ENCODE measurements at regions not wholly inside any gene's neighbourhood (a gene's known extent, or its start where the extent isn't known, plus 50 kb on each side); places are given as distances from the start of the nearest gene placed in this dataset.
"Not testable (repeated sequence)": the region's sequence is repeated elsewhere in the genome, so short reads cannot be mapped to it uniquely, and the experiment has no call there.

GRCh38 chrX:11010476-11010875 lies 100.7 kb upstream of the HCCS start:
- ChIA-PET CTCF (no interaction called here), POLR2A (no interaction called here)
- DNase-seq = no peak
- no CpG with 5 or more reads among the region's 1 CpG for WGBS (ENCODE audit: insufficient coverage)
- no peak overlapping the region for H3K4me3 ChIP-seq (ENCODE audit: control insufficient read depth in 1 of 7, extremely low read depth in 1 of 7, insufficient read depth in 4 of 7, low read depth in 2 of 7, low read length in 6 of 7)
- no peaks in the 10 kb centered on the region for H3K36me3 ChIP-seq (ENCODE audit: control insufficient read depth in 4 of 4, insufficient read depth in 4 of 4, low read length in 3 of 4)
- no peaks in the 10 kb centered on the region for H3K4me1 ChIP-seq (ENCODE audit: control extremely low read depth in 1 of 4, control insufficient read depth in 4 of 4, insufficient read depth in 4 of 4, low read length in 3 of 4)
- no peak overlapping the region for H3K27ac ChIP-seq (ENCODE audit: insufficient read depth in 1 of 2, low read depth in 1 of 2, low read length in 2 of 2, poor library complexity in 1 of 2, severe bottlenecking in 2 of 2)
- H3K9me3 ChIP-seq (ENCODE audit: control extremely low read depth in 1 of 5, control insufficient read depth in 4 of 5, insufficient read depth in 2 of 5, low read depth in 1 of 5, low read length in 4 of 5) = no peaks in the 10 kb centered on the region
- H3K27me3 ChIP-seq (replicated peaks in 2 of 5; ENCODE audit: control insufficient read depth in 4 of 5, insufficient read depth in 5 of 5, low read length in 4 of 5) = no peaks in the 10 kb centered on the region

- no peaks in the 10 kb centered on the region for H3K9me3 ChIP-seq (ENCODE audit: control extremely low read depth in 1 of 5, control insufficient read depth in 4 of 5, insufficient read depth in 2 of 5, low read depth in 1 of 5, low read length in 4 of 5)
- ChIA-PET CTCF (interaction anchor here (1.2 kb wide), 1 partner anchor 22 kb away, joined by 3 read pairs; no protein-coding TSS in a partner anchor), POLR2A (no interaction called here)
- WGBS (ENCODE audit: insufficient coverage) = 100% methylated on average over 1 of the region's 1 CpG
- H3K27ac ChIP-seq (ENCODE audit: insufficient read depth in 1 of 2, low read depth in 1 of 2, low read length in 2 of 2, poor library complexity in 1 of 2, severe bottlenecking in 2 of 2) = no peak overlapping the region
- DNase-seq = no peak
- H3K36me3 ChIP-seq (ENCODE audit: control insufficient read depth in 4 of 4, insufficient read depth in 4 of 4, low read length in 3 of 4) = no peaks in the 10 kb centered on the region
- no peaks in the 10 kb centered on the region for H3K27me3 ChIP-seq (replicated peaks in 2 of 5; ENCODE audit: control insufficient read depth in 4 of 5, insufficient read depth in 5 of 5, low read length in 4 of 5)
- H3K4me3 ChIP-seq (ENCODE audit: control insufficient read depth in 1 of 7, extremely low read depth in 1 of 7, insufficient read depth in 4 of 7, low read depth in 2 of 7, low read length in 6 of 7) = no peak overlapping the region
- no peaks in the 10 kb centered on the region for H3K4me1 ChIP-seq (ENCODE audit: control extremely low read depth in 1 of 4, control insufficient read depth in 4 of 4, insufficient read depth in 4 of 4, low read length in 3 of 4)
These were observed 94.4 kb upstream of the HCCS start for GRCh38 chrX:11016728-11017127.

- H3K36me3 ChIP-seq (ENCODE audit: control insufficient read depth in 4 of 4, insufficient read depth in 4 of 4, low read length in 3 of 4); H3K4me1 ChIP-seq (ENCODE audit: control extremely low read depth in 1 of 4, control insufficient read depth in 4 of 4, insufficient read depth in 4 of 4, low read length in 3 of 4); CTCF ChIA-PET; H3K4me3 ChIP-seq (ENCODE audit: control insufficient read depth in 1 of 7, extremely low read depth in 1 of 7, insufficient read depth in 4 of 7, low read depth in 2 of 7, low read length in 6 of 7); POLR2A ChIA-PET; DNase-seq; H3K9me3 ChIP-seq (ENCODE audit: control extremely low read depth in 1 of 5, control insufficient read depth in 4 of 5, insufficient read depth in 2 of 5, low read depth in 1 of 5, low read length in 4 of 5); H3K27me3 ChIP-seq (replicated peaks in 2 of 5; ENCODE audit: control insufficient read depth in 4 of 5, insufficient read depth in 5 of 5, low read length in 4 of 5); H3K27ac ChIP-seq (ENCODE audit: insufficient read depth in 1 of 2, low read depth in 1 of 2, low read length in 2 of 2, poor library complexity in 1 of 2, severe bottlenecking in 2 of 2): not testable (repeated sequence)
These were observed 88.5 kb upstream of the HCCS start for GRCh38 chrX:11022588-11022987.

- POLR2A ChIA-PET = no interaction called here
- H3K27ac ChIP-seq (ENCODE audit: insufficient read depth in 1 of 2, low read depth in 1 of 2, low read length in 2 of 2, poor library complexity in 1 of 2, severe bottlenecking in 2 of 2) = no peak overlapping the region
- H3K4me3 ChIP-seq (ENCODE audit: control insufficient read depth in 1 of 7, extremely low read depth in 1 of 7, insufficient read depth in 4 of 7, low read depth in 2 of 7, low read length in 6 of 7) = no peak overlapping the region
- no peak for DNase-seq
- no peaks in the 10 kb centered on the region for H3K27me3 ChIP-seq (replicated peaks in 2 of 5; ENCODE audit: control insufficient read depth in 4 of 5, insufficient read depth in 5 of 5, low read length in 4 of 5)
- H3K9me3 ChIP-seq (ENCODE audit: control extremely low read depth in 1 of 5, control insufficient read depth in 4 of 5, insufficient read depth in 2 of 5, low read depth in 1 of 5, low read length in 4 of 5) = no peaks in the 10 kb centered on the region
- no peaks in the 10 kb centered on the region for H3K36me3 ChIP-seq (ENCODE audit: control insufficient read depth in 4 of 4, insufficient read depth in 4 of 4, low read length in 3 of 4)
- no CpG with 5 or more reads among the region's 1 CpG for WGBS (ENCODE audit: insufficient coverage)
- CTCF ChIA-PET = no interaction called here
- H3K4me1 ChIP-seq (ENCODE audit: control extremely low read depth in 1 of 4, control insufficient read depth in 4 of 4, insufficient read depth in 4 of 4, low read length in 3 of 4) = no peaks in the 10 kb centered on the region
These were observed 71.2 kb upstream of the HCCS start for GRCh38 chrX:11039926-11040325.

GRCh38 chrX:11040405-11040804 lies 70.7 kb upstream of the HCCS start:
- CTCF ChIA-PET = no interaction called here
- Histone ChIP-seq H3K9me3 (ENCODE audit: control extremely low read depth in 1 of 5, control insufficient read depth in 4 of 5, insufficient read depth in 2 of 5, low read depth in 1 of 5, low read length in 4 of 5) (no peaks in the 10 kb centered on the region), H3K27me3 (replicated peaks in 2 of 5; ENCODE audit: control insufficient read depth in 4 of 5, insufficient read depth in 5 of 5, low read length in 4 of 5) (no peaks in the 10 kb centered on the region), H3K27ac (ENCODE audit: insufficient read depth in 1 of 2, low read depth in 1 of 2, low read length in 2 of 2, poor library complexity in 1 of 2, severe bottlenecking in 2 of 2) (no peak overlapping the region), H3K36me3 (ENCODE audit: control insufficient read depth in 4 of 4, insufficient read depth in 4 of 4, low read length in 3 of 4) (no peaks in the 10 kb centered on the region), H3K4me1 (ENCODE audit: control extremely low read depth in 1 of 4, control insufficient read depth in 4 of 4, insufficient read depth in 4 of 4, low read length in 3 of 4) (no peaks in the 10 kb centered on the region), H3K4me3 (ENCODE audit: control insufficient read depth in 1 of 7, extremely low read depth in 1 of 7, insufficient read depth in 4 of 7, low read depth in 2 of 7, low read length in 6 of 7) (no peak overlapping the region)
- 83% methylated on average over 1 of the region's 1 CpG for WGBS (ENCODE audit: insufficient coverage)
- DNase-seq = no peak
- POLR2A ChIA-PET = no interaction called here

GRCh38 chrX:11040996-11041395 lies 70.1 kb upstream of the HCCS start:
- 96% methylated on average over 2 of the region's 2 CpGs for WGBS (ENCODE audit: insufficient coverage)
- H3K9me3 ChIP-seq (ENCODE audit: control extremely low read depth in 1 of 5, control insufficient read depth in 4 of 5, insufficient read depth in 2 of 5, low read depth in 1 of 5, low read length in 4 of 5) = no peaks in the 10 kb centered on the region
- no peak overlapping the region for H3K27ac ChIP-seq (ENCODE audit: insufficient read depth in 1 of 2, low read depth in 1 of 2, low read length in 2 of 2, poor library complexity in 1 of 2, severe bottlenecking in 2 of 2)
- H3K36me3 ChIP-seq (ENCODE audit: control insufficient read depth in 4 of 4, insufficient read depth in 4 of 4, low read length in 3 of 4) = no peaks in the 10 kb centered on the region
- H3K4me3 ChIP-seq (ENCODE audit: control insufficient read depth in 1 of 7, extremely low read depth in 1 of 7, insufficient read depth in 4 of 7, low read depth in 2 of 7, low read length in 6 of 7) = no peak overlapping the region
- ChIA-PET CTCF (no interaction called here), POLR2A (no interaction called here)
- no peak for DNase-seq
- H3K27me3 ChIP-seq (replicated peaks in 2 of 5; ENCODE audit: control insufficient read depth in 4 of 5, insufficient read depth in 5 of 5, low read length in 4 of 5) = no peaks in the 10 kb centered on the region
- H3K4me1 ChIP-seq (ENCODE audit: control extremely low read depth in 1 of 4, control insufficient read depth in 4 of 4, insufficient read depth in 4 of 4, low read length in 3 of 4) = no peaks in the 10 kb centered on the region

GRCh38 chrX:11050013-11050412 lies 61.1 kb upstream of the HCCS start:
- H3K4me1 ChIP-seq (ENCODE audit: control extremely low read depth in 1 of 4, control insufficient read depth in 4 of 4, insufficient read depth in 4 of 4, low read length in 3 of 4) = no peaks in the 10 kb centered on the region
- no peak overlapping the region for H3K4me3 ChIP-seq (ENCODE audit: control insufficient read depth in 1 of 7, extremely low read depth in 1 of 7, insufficient read depth in 4 of 7, low read depth in 2 of 7, low read length in 6 of 7)
- no peak for DNase-seq
- no peaks in the 10 kb centered on the region for H3K27me3 ChIP-seq (replicated peaks in 2 of 5; ENCODE audit: control insufficient read depth in 4 of 5, insufficient read depth in 5 of 5, low read length in 4 of 5)
- H3K9me3 ChIP-seq (ENCODE audit: control extremely low read depth in 1 of 5, control insufficient read depth in 4 of 5, insufficient read depth in 2 of 5, low read depth in 1 of 5, low read length in 4 of 5) = peaks cover 0 to 7% (median 0%) of the 10 kb centered on the region in 5 experiments
- POLR2A ChIA-PET = no interaction called here
- CTCF ChIA-PET = no interaction called here
- no peaks in the 10 kb centered on the region for H3K36me3 ChIP-seq (ENCODE audit: control insufficient read depth in 4 of 4, insufficient read depth in 4 of 4, low read length in 3 of 4)
- no CpG with 5 or more reads among the region's 2 CpGs for WGBS (ENCODE audit: insufficient coverage)
- H3K27ac ChIP-seq (ENCODE audit: insufficient read depth in 1 of 2, low read depth in 1 of 2, low read length in 2 of 2, poor library complexity in 1 of 2, severe bottlenecking in 2 of 2) = no peak overlapping the region

- no peak for DNase-seq
- no peaks in the 10 kb centered on the region for H3K4me1 ChIP-seq (ENCODE audit: control extremely low read depth in 1 of 4, control insufficient read depth in 4 of 4, insufficient read depth in 4 of 4, low read length in 3 of 4)
- H3K27ac ChIP-seq (ENCODE audit: insufficient read depth in 1 of 2, low read depth in 1 of 2, low read length in 2 of 2, poor library complexity in 1 of 2, severe bottlenecking in 2 of 2) = no peak overlapping the region
- no peaks in the 10 kb centered on the region for H3K27me3 ChIP-seq (replicated peaks in 2 of 5; ENCODE audit: control insufficient read depth in 4 of 5, insufficient read depth in 5 of 5, low read length in 4 of 5)
- peaks cover 0 to 1% (median 0%) of the 10 kb centered on the region in 5 experiments for H3K9me3 ChIP-seq (ENCODE audit: control extremely low read depth in 1 of 5, control insufficient read depth in 4 of 5, insufficient read depth in 2 of 5, low read depth in 1 of 5, low read length in 4 of 5)
- H3K4me3 ChIP-seq (ENCODE audit: control insufficient read depth in 1 of 7, extremely low read depth in 1 of 7, insufficient read depth in 4 of 7, low read depth in 2 of 7, low read length in 6 of 7) = no peak overlapping the region
- ChIA-PET POLR2A (no interaction called here), CTCF (no interaction called here)
- H3K36me3 ChIP-seq (ENCODE audit: control insufficient read depth in 4 of 4, insufficient read depth in 4 of 4, low read length in 3 of 4) = no peaks in the 10 kb centered on the region
These were observed 57.8 kb upstream of the HCCS start for GRCh38 chrX:11053351-11053750.
